A549 (cell line): ENCODE measurements at regions not wholly inside any gene's neighbourhood (a gene's known extent, or its start where the extent isn't known, plus 50 kb on each side); places are given as distances from the start of the nearest gene placed in this dataset.

Experiments
- EP300 ChIP-seq, 2 experiments: fragments of >200 bp; sonication (Bioruptor Twin); formaldehyde crosslinking; IDR thresholded peaks; 2 replicates in 1 of 2; 3 replicates in 1 of 2; pipeline ENCODE4 v1.6.1; 2016 to 2017
- JUN ChIP-seq, 2 experiments: fragments of >200 bp; sonication (Bioruptor Twin); formaldehyde crosslinking; IDR thresholded peaks; 2 replicates in 1 of 2; 3 replicates in 1 of 2; pipeline ENCODE4 v1.6.1; 2016 to 2017
- TF ChIP-seq, protein P1 (sequence below): fragments of >200 bp; sonication (Bioruptor Twin); formaldehyde crosslinking; IDR thresholded peaks from 3 replicates; pipeline ENCODE4 v1.5.1; 2016

DNA sequence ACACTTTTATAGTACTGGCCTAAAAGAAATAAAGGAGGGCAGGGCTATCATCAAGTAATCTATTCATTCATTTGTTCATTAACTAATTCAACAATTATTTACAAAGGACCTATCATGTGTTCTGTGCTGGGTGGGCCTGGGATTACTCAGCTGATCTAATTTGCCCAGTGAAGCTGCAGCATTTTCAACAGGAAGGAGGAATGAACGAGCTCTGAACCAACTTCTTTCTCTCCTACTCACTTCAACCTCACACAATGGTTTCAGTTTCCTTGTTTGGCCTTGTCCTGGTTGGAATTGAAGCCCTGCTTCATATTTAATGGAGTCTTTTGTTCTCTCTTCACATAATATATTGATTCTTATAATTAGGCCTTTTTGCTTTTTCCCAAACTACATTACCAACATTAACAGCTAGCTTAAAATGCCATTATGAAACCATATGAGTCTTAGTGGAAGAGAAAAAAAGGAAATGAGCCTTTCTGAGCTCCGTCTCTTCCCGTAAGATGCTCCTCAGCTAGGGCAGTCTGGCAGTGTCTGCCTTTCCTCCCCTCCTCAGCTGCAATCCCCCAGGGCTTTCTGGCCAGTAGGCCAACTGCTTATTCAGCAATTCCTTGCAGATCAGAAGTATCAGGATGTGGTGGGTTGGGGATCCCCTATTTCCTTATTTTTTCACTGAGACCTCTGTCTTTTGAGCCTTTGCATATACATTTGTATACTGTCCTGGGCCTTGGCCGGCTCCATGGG is 79.4 kb upstream of the NRN1 start:
- TF ChIP-seq JUN (IDR thresholded peaks at IDR 0.05) (no peak), EP300 (IDR thresholded peaks at IDR 0.05) (no peak)
- TF ChIP-seq, protein P1, sequence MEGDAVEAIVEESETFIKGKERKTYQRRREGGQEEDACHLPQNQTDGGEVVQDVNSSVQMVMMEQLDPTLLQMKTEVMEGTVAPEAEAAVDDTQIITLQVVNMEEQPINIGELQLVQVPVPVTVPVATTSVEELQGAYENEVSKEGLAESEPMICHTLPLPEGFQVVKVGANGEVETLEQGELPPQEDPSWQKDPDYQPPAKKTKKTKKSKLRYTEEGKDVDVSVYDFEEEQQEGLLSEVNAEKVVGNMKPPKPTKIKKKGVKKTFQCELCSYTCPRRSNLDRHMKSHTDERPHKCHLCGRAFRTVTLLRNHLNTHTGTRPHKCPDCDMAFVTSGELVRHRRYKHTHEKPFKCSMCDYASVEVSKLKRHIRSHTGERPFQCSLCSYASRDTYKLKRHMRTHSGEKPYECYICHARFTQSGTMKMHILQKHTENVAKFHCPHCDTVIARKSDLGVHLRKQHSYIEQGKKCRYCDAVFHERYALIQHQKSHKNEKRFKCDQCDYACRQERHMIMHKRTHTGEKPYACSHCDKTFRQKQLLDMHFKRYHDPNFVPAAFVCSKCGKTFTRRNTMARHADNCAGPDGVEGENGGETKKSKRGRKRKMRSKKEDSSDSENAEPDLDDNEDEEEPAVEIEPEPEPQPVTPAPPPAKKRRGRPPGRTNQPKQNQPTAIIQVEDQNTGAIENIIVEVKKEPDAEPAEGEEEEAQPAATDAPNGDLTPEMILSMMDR = no peak
